ENCODE measurements at regions not wholly inside any gene's neighbourhood (a gene's known extent, or its start where the extent isn't known, plus 50 kb on each side); places are given as distances from the start of the nearest gene placed in this dataset.

DNA sequence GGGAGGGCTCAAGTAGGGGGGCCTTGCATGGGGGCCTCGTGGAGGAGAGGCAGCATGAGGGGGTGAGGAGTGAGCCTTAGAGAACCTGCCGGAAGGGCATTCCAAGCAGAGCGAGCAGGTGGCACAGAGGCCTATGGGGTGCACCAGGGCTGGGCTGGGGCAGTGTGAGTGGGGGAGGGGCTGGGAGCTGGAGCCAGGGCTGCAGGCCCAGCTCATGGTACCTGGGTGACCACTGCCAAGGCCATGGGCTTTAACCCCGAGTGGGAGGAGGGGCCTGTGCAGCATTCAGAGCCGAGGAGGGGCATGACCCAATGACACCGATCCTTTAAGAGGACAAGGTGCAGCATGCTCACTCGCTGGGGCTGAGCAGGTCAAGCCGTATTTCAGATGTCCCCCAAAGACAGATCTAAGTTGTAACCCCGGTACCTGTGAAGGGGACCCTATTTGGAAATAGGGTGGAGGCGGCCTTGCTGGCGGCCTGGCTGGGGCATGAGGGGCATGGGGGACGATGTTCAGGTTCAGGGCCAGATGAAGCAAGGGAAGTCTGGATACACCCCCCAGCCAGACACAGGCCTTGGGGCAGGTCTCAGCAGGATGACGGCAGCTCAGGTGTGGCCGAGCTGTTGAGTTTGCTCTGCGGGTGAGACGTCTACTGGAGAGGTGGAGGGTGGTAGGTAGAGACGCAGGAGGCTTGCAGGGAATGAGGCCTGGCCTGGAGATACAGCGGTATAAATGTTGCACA, 137.0 kb downstream of the CPZ start (continued):
- TF ChIP-seq, protein P1, sequence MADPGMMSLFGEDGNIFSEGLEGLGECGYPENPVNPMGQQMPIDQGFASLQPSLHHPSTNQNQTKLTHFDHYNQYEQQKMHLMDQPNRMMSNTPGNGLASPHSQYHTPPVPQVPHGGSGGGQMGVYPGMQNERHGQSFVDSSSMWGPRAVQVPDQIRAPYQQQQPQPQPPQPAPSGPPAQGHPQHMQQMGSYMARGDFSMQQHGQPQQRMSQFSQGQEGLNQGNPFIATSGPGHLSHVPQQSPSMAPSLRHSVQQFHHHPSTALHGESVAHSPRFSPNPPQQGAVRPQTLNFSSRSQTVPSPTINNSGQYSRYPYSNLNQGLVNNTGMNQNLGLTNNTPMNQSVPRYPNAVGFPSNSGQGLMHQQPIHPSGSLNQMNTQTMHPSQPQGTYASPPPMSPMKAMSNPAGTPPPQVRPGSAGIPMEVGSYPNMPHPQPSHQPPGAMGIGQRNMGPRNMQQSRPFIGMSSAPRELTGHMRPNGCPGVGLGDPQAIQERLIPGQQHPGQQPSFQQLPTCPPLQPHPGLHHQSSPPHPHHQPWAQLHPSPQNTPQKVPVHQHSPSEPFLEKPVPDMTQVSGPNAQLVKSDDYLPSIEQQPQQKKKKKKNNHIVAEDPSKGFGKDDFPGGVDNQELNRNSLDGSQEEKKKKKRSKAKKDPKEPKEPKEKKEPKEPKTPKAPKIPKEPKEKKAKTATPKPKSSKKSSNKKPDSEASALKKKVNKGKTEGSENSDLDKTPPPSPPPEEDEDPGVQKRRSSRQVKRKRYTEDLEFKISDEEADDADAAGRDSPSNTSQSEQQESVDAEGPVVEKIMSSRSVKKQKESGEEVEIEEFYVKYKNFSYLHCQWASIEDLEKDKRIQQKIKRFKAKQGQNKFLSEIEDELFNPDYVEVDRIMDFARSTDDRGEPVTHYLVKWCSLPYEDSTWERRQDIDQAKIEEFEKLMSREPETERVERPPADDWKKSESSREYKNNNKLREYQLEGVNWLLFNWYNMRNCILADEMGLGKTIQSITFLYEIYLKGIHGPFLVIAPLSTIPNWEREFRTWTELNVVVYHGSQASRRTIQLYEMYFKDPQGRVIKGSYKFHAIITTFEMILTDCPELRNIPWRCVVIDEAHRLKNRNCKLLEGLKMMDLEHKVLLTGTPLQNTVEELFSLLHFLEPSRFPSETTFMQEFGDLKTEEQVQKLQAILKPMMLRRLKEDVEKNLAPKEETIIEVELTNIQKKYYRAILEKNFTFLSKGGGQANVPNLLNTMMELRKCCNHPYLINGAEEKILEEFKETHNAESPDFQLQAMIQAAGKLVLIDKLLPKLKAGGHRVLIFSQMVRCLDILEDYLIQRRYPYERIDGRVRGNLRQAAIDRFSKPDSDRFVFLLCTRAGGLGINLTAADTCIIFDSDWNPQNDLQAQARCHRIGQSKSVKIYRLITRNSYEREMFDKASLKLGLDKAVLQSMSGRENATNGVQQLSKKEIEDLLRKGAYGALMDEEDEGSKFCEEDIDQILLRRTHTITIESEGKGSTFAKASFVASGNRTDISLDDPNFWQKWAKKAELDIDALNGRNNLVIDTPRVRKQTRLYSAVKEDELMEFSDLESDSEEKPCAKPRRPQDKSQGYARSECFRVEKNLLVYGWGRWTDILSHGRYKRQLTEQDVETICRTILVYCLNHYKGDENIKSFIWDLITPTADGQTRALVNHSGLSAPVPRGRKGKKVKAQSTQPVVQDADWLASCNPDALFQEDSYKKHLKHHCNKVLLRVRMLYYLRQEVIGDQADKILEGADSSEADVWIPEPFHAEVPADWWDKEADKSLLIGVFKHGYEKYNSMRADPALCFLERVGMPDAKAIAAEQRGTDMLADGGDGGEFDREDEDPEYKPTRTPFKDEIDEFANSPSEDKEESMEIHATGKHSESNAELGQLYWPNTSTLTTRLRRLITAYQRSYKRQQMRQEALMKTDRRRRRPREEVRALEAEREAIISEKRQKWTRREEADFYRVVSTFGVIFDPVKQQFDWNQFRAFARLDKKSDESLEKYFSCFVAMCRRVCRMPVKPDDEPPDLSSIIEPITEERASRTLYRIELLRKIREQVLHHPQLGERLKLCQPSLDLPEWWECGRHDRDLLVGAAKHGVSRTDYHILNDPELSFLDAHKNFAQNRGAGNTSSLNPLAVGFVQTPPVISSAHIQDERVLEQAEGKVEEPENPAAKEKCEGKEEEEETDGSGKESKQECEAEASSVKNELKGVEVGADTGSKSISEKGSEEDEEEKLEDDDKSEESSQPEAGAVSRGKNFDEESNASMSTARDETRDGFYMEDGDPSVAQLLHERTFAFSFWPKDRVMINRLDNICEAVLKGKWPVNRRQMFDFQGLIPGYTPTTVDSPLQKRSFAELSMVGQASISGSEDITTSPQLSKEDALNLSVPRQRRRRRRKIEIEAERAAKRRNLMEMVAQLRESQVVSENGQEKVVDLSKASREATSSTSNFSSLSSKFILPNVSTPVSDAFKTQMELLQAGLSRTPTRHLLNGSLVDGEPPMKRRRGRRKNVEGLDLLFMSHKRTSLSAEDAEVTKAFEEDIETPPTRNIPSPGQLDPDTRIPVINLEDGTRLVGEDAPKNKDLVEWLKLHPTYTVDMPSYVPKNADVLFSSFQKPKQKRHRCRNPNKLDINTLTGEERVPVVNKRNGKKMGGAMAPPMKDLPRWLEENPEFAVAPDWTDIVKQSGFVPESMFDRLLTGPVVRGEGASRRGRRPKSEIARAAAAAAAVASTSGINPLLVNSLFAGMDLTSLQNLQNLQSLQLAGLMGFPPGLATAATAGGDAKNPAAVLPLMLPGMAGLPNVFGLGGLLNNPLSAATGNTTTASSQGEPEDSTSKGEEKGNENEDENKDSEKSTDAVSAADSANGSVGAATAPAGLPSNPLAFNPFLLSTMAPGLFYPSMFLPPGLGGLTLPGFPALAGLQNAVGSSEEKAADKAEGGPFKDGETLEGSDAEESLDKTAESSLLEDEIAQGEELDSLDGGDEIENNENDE (IDR thresholded peaks at IDR 0.05; ENCODE audit: insufficient replicate concordance, low read length) = no peak
- TF ChIP-seq GABPA (IDR thresholded peaks at IDR 0.05; ENCODE audit: borderline replicate concordance, insufficient read depth, low read length) = no peak
- no peak for TF ChIP-seq NANOG (IDR thresholded peaks at IDR 0.05; ENCODE audit: insufficient read depth, low read depth, low read length, poor library complexity, severe bottlenecking)
- TF ChIP-seq CBX8 (IDR thresholded peaks at IDR 0.05; ENCODE audit: borderline replicate concordance, low read depth, low read length) = no peak
- no peak for TF ChIP-seq FOSL1 (IDR thresholded peaks at IDR 0.05; ENCODE audit: insufficient read depth, low read depth, low read length)
- TF ChIP-seq HDAC6 (IDR thresholded peaks at IDR 0.05; ENCODE audit: low read depth, low read length) = no peak
- no peak for TF ChIP-seq CBX5 (IDR thresholded peaks at IDR 0.05; ENCODE audit: low read depth, low read length)
- no peak for TF ChIP-seq SRF (IDR thresholded peaks at IDR 0.05; ENCODE audit: low read depth, low read length)
- no peak for TF ChIP-seq SUZ12 (IDR thresholded peaks at IDR 0.05; ENCODE audit: low read length)
- TF ChIP-seq NRF1 (IDR thresholded peaks at IDR 0.05; ENCODE audit: low read depth, low read length) = no peak

All from H1 (cell line).